Stimulated activated CD8-positive, alpha-beta memory T cell treated with anti-CD3 and anti-CD28 coated beads, Interleukin-15, amount 100 ng/mL, for 24 hours (primary cell): ENCODE measurements at regions not wholly inside any gene's neighbourhood (a gene's known extent, or its start where the extent isn't known, plus 50 kb on each side); places are given as distances from the start of the nearest gene placed in this dataset.

Experiments
- DNase-seq: peaks from one replicate; pipeline ENCODE4 v3.0.0-alpha.2; 2020; ENCODE audit warnings: low read depth

- DNase-seq, result no peak
These were observed 87.4 kb upstream of the FZD10 start for GRCh38 chr12:130074661-130075406.

- DNase-seq, result no peak
These were observed 86.7 kb upstream of the FZD10 start for GRCh38 chr12:130075497-130076076.

- no peak for DNase-seq
These were observed 86.1 kb upstream of the FZD10 start for GRCh38 chr12:130076126-130076525.

GRCh38 chr12:130076752-130077151 lies 85.5 kb upstream of the FZD10 start:
- no peak for DNase-seq

- DNase-seq, result no peak
These were observed 83.4 kb upstream of the FZD10 start for GRCh38 chr12:130078852-130079251.

- DNase-seq, result no peak
These were observed 83.0 kb upstream of the FZD10 start for GRCh38 chr12:130079279-130079678.

GRCh38 chr12:130080205-130080604 lies 82.1 kb upstream of the FZD10 start:
- no peak for DNase-seq

GRCh38 chr12:130081117-130081805 lies 81.0 kb upstream of the FZD10 start:
- DNase-seq, result no peak

- DNase-seq, result no peak
These were observed 79.3 kb upstream of the FZD10 start for GRCh38 chr12:130083002-130083401.

- no peak for DNase-seq
These were observed 78.5 kb upstream of the FZD10 start for GRCh38 chr12:130083734-130084133.

- no peak for DNase-seq
These were observed 77.9 kb upstream of the FZD10 start for GRCh38 chr12:130084359-130084758.

- DNase-seq, result no peak
These were observed 76.0 kb upstream of the FZD10 start for GRCh38 chr12:130086248-130086647.

GRCh38 chr12:130086797-130087196 lies 75.5 kb upstream of the FZD10 start:
- DNase-seq, result no peak

GRCh38 chr12:130087222-130087621 lies 75.0 kb upstream of the FZD10 start:
- no peak for DNase-seq

GRCh38 chr12:130088504-130088903 lies 73.8 kb upstream of the FZD10 start:
- DNase-seq, result no peak

GRCh38 chr12:130090542-130090941 lies 71.7 kb upstream of the FZD10 start:
- DNase-seq, result no peak

- no peak for DNase-seq
These were observed 68.9 kb upstream of the FZD10 start for GRCh38 chr12:130093380-130093779.

- no peak for DNase-seq
These were observed 64.9 kb upstream of the FZD10 start for GRCh38 chr12:130097342-130097741.

GRCh38 chr12:130097798-130098255 lies 64.4 kb upstream of the FZD10 start:
- no peak for DNase-seq

- no peak for DNase-seq
These were observed 63.8 kb upstream of the FZD10 start for GRCh38 chr12:130098301-130099005.

- no peak for DNase-seq
These were observed 61.5 kb upstream of the FZD10 start for GRCh38 chr12:130100634-130101362.

- DNase-seq, result no peak
These were observed 60.9 kb upstream of the FZD10 start for GRCh38 chr12:130101370-130101769.
